Loucy (cell line): ENCODE measurements at regions not wholly inside any gene's neighbourhood (a gene's known extent, or its start where the extent isn't known, plus 50 kb on each side); places are given as distances from the start of the nearest gene placed in this dataset.

Experiments
- CTCF ChIP-seq: fragments of 200-600 bp; sonication (generic); conservative IDR thresholded peaks from 2 replicates; pipeline ENCODE4 v1.5.1; 2014; ENCODE audit warnings: mild to moderate bottlenecking, antibody characterized with exemption, low read length
- EZH2phosphoT487 ChIP-seq: fragments of 200-600 bp; IDR thresholded peaks from 2 replicates; pipeline ENCODE4 v1.6.1; 2018; ENCODE audit warnings: antibody characterized with exemption, mild to moderate bottlenecking, moderate library complexity, borderline replicate concordance

- TF ChIP-seq CTCF (no peak), EZH2phosphoT487 (no peak)
Observed at GRCh38 chr3:159147813-159148212, 346.0 kb downstream of the MFSD1 start.
